Heart left ventricle (tissue), 16 donors: ENCODE measurements at regions not wholly inside any gene's neighbourhood (a gene's known extent, or its start where the extent isn't known, plus 50 kb on each side); places are given as distances from the start of the nearest gene placed in this dataset.

Experiments
- ATAC-seq, 4 donors: fragments of 200-7000 bp; cut with Tn5 transposase; one replicate each; pipeline ENCODE4 v1.9.1; 2020 to 2022; ENCODE audit warnings: moderate library complexity in 4 of 4, mild to moderate bottlenecking in 3 of 4, moderate number of reproducible peaks in 1 of 4
- DNase-seq, 5 donors: peaks; one replicate each; pipeline ENCODE4 v3.0.0-alpha.2; 2020
- H3K27ac ChIP-seq, 12 donors: fragments of 200-600 bp; sonication (generic) in 4 of 12; one replicate each; pipeline versions ENCODE4 v1.5.0 to v1.8.0; 2016 to 2022; ENCODE audit warnings: mild to moderate bottlenecking in 2 of 12
- H3K27me3 ChIP-seq, 9 donors: fragments of 200-600 bp; sonication (generic) in 2 of 9; one replicate each; pipeline versions ENCODE4 v1.5.1 to v1.8.0; 2016 to 2022; ENCODE audit warnings: mild to moderate bottlenecking in 3 of 9
- H3K36me3 ChIP-seq, 9 donors: fragments of 200-600 bp; sonication (generic) in 2 of 9; one replicate each; pipeline versions ENCODE4 v1.5.0 to v1.8.0; 2018 to 2022; ENCODE audit warnings: mild to moderate bottlenecking in 2 of 9
- H3K4me1 ChIP-seq, 12 donors: fragments of 200-600 bp; sonication (generic) in 4 of 12; one replicate each; pipeline versions ENCODE4 v1.5.0 to v1.8.0; 2016 to 2022; ENCODE audit warnings: mild to moderate bottlenecking in 3 of 12
- H3K4me3 ChIP-seq, 12 donors: fragments of 200-600 bp; sonication (generic) in 4 of 12; one replicate each; pipeline versions ENCODE4 v1.5.0 to v1.8.0; 2017 to 2022; ENCODE audit warnings: mild to moderate bottlenecking in 9 of 12, moderate library complexity in 4 of 12
- H3K9me3 ChIP-seq, 12 donors: fragments of 200-600 bp; sonication (generic) in 4 of 12; one replicate each; pipeline versions ENCODE4 v1.5.0 to v1.8.0; 2016 to 2022; ENCODE audit warnings: mild to moderate bottlenecking in 1 of 12
- CTCF ChIP-seq, 12 donors: fragments of 200-600 bp; sonication (generic) in 4 of 12; IDR thresholded peaks; one replicate each; pipeline versions ENCODE4 v1.5.0 to v1.8.0; 2018 to 2022; ENCODE audit warnings: antibody characterized with exemption in 12 of 12, mild to moderate bottlenecking in 5 of 12
- POLR2A ChIP-seq, 2 donors: fragments of 450-650 bp; IDR thresholded peaks; one replicate each; pipeline ENCODE4 v1.6.1; 2017; ENCODE audit warnings: antibody characterized with exemption in 2 of 2, mild to moderate bottlenecking in 2 of 2, moderate library complexity in 2 of 2
- WGBS, 4 donors: extraction: QIAGEN DNeasy Blood & Tissue Kit in 2 of 4; methylation state at CpG; one replicate each; pipeline versions ENCODE4 v1.1.5 to v1.1.7; 2013 to 2018; 5-methylcytosine and 5-hydroxymethylcytosine counted together
- intact Hi-C, 10 donors: fragments of 100-400 bp; cut with DNase I; formaldehyde crosslinking; loops; one replicate each; pipeline versions ENCODE4 v1.11.1 to v1.14.2; 2022
- donor health status: ischemic (EF 13 %, LVEDD 7.1; RV severe dilation, severe dysfunction).
- donor health status: healthy with polysubstance abuse.
- donor health status: DM: no; HTN: yes; CAD: no.
- donor health status: DM: no; HTN: no; CAD: no.
- donor health status: ischemic (EF 25% LVEDD 6.9; RV normal size, moderate dysfunction).
- donor health status: ischemic (EF 25% LVEDD 5.7; RV mildly dilated, moderate dysfunction).
- donor health status: healthy.
- donor health status: DM: yes; HTN: yes; CAD: no.
- donor health status: ischemic (EF 35%, LVEDD 5.7; RV mildly dilated, moderate dysfunction).
- donor health status: nonischemic (EF 11% LVEDD 7.7; RV severe dilation, severe dysfunction).
- donor health status: DM: yes; HTN: yes; CAD: no.
- donor health status: PGD.
- donor health status: ischemic (EF 29% LVEDD 5.4; RV normal size, mild dysfunction).
- donor health status: nonischemic (EF 23%, LVEDD 6.1; RV moderate dilation, normal function).

GRCh38 chr3:144264350-144264749, 292.7 kb downstream of the DIPK2A start:
- TF ChIP-seq CTCF (IDR thresholded peaks at IDR 0.05) (no peak), POLR2A (IDR thresholded peaks at IDR 0.05) (no peak)
- intact Hi-C loops, result loop anchor here in 1 of 10 donors (10.0 kb wide), 1 partner anchor 290 kb away; the partner anchor contains the start of gene DIPK2A
- Histone ChIP-seq H3K4me1 (peaks cover 0 to 18% (median 3%) of the 10 kb centered on the region in 12 donors), H3K27me3 (no peaks in the 10 kb centered on the region), H3K27ac (peak overlapping the region in 5 of 12 donors; percentile 9 to 51 (median 39)), H3K4me3 (peak overlapping the region in 1 of 12 donors; percentile 4), H3K36me3 (no peaks in the 10 kb centered on the region), H3K9me3 (no peaks in the 10 kb centered on the region)
- DNase-seq (no peak), ATAC-seq (peak in 3 of 4 donors; percentile 25 to 74 (median 66))
- 68 to 85% (median 80%) methylated on average over 3 of the region's 3 CpGs for WGBS, 4 donors

GRCh38 chr3:144264794-144265193, 293.2 kb downstream of the DIPK2A start:
- no peaks in the 10 kb centered on the region for H3K27me3 ChIP-seq
- DNase-seq (no peak), ATAC-seq (peak in 1 of 4 donors; percentile 56)
- 60 to 85% (median 81%) methylated on average over 1 of the region's 1 CpG for WGBS, 4 donors
- H3K27ac ChIP-seq, result peak overlapping the region in 6 of 12 donors; percentile 11 to 51 (median 28)
- peak overlapping the region in 2 of 12 donors; percentile 2 to 4 for H3K4me3 ChIP-seq
- intact Hi-C loops, result loop anchor here in 1 of 10 donors (10.0 kb wide), 1 partner anchor 290 kb away; the partner anchor contains the start of gene DIPK2A
- no peaks in the 10 kb centered on the region for H3K9me3 ChIP-seq
- no peak for TF ChIP-seq POLR2A (IDR thresholded peaks at IDR 0.05)
- TF ChIP-seq CTCF (IDR thresholded peaks at IDR 0.05), result no peak
- no peaks in the 10 kb centered on the region for H3K36me3 ChIP-seq
- H3K4me1 ChIP-seq, result peaks cover 0 to 18% (median 3%) of the 10 kb centered on the region in 12 donors

GRCh38 chr3:144265542-144266100, 294.0 kb downstream of the DIPK2A start:
- Histone ChIP-seq H3K27me3 (no peaks in the 10 kb centered on the region), H3K36me3 (no peaks in the 10 kb centered on the region), H3K9me3 (no peaks in the 10 kb centered on the region), H3K4me1 (peaks cover 0 to 18% (median 3%) of the 10 kb centered on the region in 12 donors), H3K4me3 (peak overlapping the region in 2 of 12 donors; percentile 2 to 4), H3K27ac (peak overlapping the region in 4 of 12 donors; percentile 11 to 51 (median 34))
- DNase-seq (peak in 2 of 5 donors; percentile 20 to 25), ATAC-seq (peak; percentile 57 to 91 (median 72))
- 33 to 60% (median 48%) methylated on average over 3 of the region's 3 CpGs for WGBS, 4 donors
- TF ChIP-seq POLR2A (IDR thresholded peaks at IDR 0.05) (no peak), CTCF (IDR thresholded peaks at IDR 0.05) (no peak)
- intact Hi-C loops, result loop anchor here in 1 of 10 donors (10.0 kb wide), 1 partner anchor 291 kb away; the partner anchor contains the start of gene DIPK2A

- DNase-seq, result peak in 2 of 5 donors; percentile 10 to 20
- Histone ChIP-seq H3K27ac (no peak overlapping the region), H3K27me3 (no peaks in the 10 kb centered on the region), H3K4me3 (no peak overlapping the region), H3K36me3 (no peaks in the 10 kb centered on the region), H3K9me3 (no peaks in the 10 kb centered on the region), H3K4me1 (peaks cover 0 to 10% (median 1%) of the 10 kb centered on the region in 12 donors)
- WGBS, 4 donors, result 65 to 74% (median 68%) methylated on average over 3 of the region's 3 CpGs
- TF ChIP-seq POLR2A (IDR thresholded peaks at IDR 0.05), result no peak
- peak in 1 of 4 donors; percentile 58 for ATAC-seq
- intact Hi-C loops, result no loop called here
Observed at GRCh38 chr3:144270100-144270499, 298.5 kb downstream of the DIPK2A start.
